Right atrium auricular region (tissue), 2 donors: ENCODE measurements at regions not wholly inside any gene's neighbourhood (a gene's known extent, or its start where the extent isn't known, plus 50 kb on each side); places are given as distances from the start of the nearest gene placed in this dataset.

Source experiments
- DNase-seq: peaks from one replicate; pipeline ENCODE4 v3.0.0-alpha.2; 2019; ENCODE audit warnings: low spot score
- H3K27ac ChIP-seq, 2 donors: fragments of 200-600 bp; sonication (generic); 1 replicate in 1 of 2; 2 replicates in 1 of 2; pipeline ENCODE4 v1.5.1; 2016 to 2019
- H3K27me3 ChIP-seq, 2 donors: fragments of 200-600 bp; sonication (generic); one replicate each; pipeline versions ENCODE4 v1.5.1 to v1.6.0; 2017 to 2019
- H3K36me3 ChIP-seq: fragments of 200-600 bp; sonication (generic); one replicate; pipeline ENCODE4 v1.5.1; 2016
- H3K4me1 ChIP-seq, 2 donors: fragments of 200-600 bp; sonication (generic); one replicate each; pipeline versions ENCODE4 v1.5.1 to v1.6.0; 2017 to 2019
- H3K4me3 ChIP-seq, 2 donors: fragments of 200-600 bp; sonication (generic); 1 replicate in 1 of 2; 2 replicates in 1 of 2; pipeline ENCODE4 v1.5.1; 2017 to 2019; ENCODE audit warnings: mild to moderate bottlenecking in 1 of 2, moderate library complexity in 1 of 2
- H3K9me3 ChIP-seq, 2 donors: fragments of 200-600 bp; sonication (generic); one replicate each; pipeline ENCODE4 v1.5.1; 2019
- CTCF ChIP-seq, 2 donors: fragments of 200-600 bp; sonication (generic); IDR thresholded peaks; one replicate each; pipeline ENCODE4 v1.5.1; 2019; ENCODE audit warnings: antibody characterized with exemption in 2 of 2

DNA sequence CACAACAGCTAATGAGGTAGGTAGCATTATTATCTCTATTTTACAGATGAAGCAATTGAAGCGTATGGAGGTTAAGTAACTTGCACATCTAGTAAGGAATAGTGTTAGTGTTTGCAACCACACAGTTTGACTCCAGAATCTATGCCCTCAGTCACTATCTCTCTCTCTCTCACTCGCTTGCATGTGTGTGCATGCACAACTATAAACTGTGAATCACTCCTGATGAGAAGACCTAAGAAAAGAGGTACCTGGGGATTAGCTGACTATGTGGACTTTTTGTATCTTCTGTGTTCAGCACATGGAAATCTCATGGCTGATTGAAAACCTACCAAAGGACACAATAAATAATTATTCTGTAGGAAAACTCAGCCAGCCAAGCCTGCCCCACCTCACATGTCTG, 295.5 kb downstream of the BRINP2 start:
- no peak for DNase-seq
- H3K4me1 ChIP-seq = no peaks in the 10 kb centered on the region
- H3K36me3 ChIP-seq = no peaks in the 10 kb centered on the region
- H3K27ac ChIP-seq = no peak overlapping the region
- H3K4me3 ChIP-seq = no peak overlapping the region
- no peaks in the 10 kb centered on the region for H3K27me3 ChIP-seq
- no peaks in the 10 kb centered on the region for H3K9me3 ChIP-seq
- TF ChIP-seq CTCF (IDR thresholded peaks at IDR 0.05) = no peak

DNA sequence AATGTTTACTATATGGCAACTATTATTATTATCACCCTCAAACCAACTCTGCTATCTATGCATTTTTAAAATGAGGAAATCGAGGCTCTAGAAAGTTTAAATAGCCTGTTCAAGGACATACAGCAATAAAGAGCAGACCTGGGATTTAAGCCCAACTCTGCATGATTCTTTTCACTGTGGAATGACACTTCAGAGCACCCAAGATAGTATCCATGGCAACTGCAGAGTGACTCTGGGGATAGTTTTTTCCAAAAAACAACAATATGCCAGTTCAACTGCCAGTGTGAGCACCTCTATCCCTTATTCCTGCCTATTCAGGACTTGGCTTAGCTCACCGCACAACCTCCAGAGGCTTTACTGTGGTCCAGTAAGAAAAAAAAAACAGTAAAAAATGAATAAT, 293.9 kb downstream of the BRINP2 start:
- H3K4me1 ChIP-seq = no peaks in the 10 kb centered on the region
- H3K36me3 ChIP-seq = no peaks in the 10 kb centered on the region
- no peak overlapping the region for H3K27ac ChIP-seq
- no peak for TF ChIP-seq CTCF (IDR thresholded peaks at IDR 0.05)
- H3K4me3 ChIP-seq = no peak overlapping the region
- no peak for DNase-seq
- no peaks in the 10 kb centered on the region for H3K9me3 ChIP-seq
- no peaks in the 10 kb centered on the region for H3K27me3 ChIP-seq

DNA sequence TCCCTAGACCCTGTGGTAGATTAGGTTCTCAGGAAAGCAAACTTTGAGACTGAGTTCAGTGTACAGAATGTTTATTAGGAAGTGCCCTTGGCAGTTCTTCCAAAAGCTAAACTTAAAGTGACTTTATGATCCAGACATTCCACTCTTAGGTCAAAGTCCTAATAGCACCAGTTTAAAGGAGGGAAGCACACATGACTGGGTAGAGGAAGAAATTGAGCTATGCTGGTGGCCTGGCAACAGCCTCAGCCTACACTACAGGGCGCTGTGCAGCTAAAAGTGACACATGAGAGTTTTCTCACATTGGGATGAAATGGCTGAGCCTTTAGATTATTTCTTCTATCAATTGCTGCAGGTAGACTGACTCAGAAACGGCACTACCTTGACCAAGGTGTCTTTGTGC, 280.4 kb downstream of the BRINP2 start:
- Histone ChIP-seq H3K9me3 (no peaks in the 10 kb centered on the region), H3K27ac (no peak overlapping the region), H3K4me3 (no peak overlapping the region), H3K36me3 (no peaks in the 10 kb centered on the region), H3K4me1 (no peaks in the 10 kb centered on the region), H3K27me3 (no peaks in the 10 kb centered on the region)
- no peak for DNase-seq
- TF ChIP-seq CTCF (IDR thresholded peaks at IDR 0.05) = no peak

DNA sequence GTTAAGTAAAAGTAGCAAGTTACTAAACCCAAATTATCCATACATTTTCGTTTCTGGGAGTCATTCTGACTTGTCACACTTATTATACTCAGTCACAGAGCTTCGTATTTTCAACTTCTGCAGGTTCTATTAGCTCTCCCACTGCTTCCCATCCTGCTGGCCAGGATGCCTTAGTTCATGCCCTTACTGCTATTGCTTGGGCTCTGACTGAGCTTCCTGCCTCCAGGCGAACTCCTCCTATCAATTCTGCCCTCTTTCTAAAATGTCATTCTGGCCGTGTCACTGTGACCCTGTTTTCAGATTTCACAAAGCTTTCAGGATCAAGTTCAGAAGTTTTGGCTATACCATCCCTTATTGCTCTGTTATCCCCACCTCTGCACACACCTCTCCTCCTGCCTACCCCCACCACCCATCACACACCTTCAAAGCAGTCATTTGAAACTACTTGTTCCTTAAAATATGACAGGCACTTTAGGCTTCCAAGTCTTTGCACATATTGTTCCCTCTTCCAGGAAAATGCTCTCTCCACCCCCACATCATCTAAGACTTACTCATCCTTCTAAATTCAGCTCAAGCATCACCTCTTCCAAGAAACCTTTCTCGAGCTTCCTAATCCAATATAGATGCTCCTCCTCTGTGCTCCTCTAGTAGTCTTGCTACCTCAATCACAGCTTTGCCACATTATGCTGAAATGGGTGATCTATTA, 278.0 kb downstream of the BRINP2 start:
- DNase-seq = no peak
- Histone ChIP-seq H3K27ac (no peak overlapping the region), H3K36me3 (no peaks in the 10 kb centered on the region), H3K27me3 (no peaks in the 10 kb centered on the region), H3K4me1 (no peaks in the 10 kb centered on the region), H3K9me3 (no peaks in the 10 kb centered on the region), H3K4me3 (no peak overlapping the region)
- no peak for TF ChIP-seq CTCF (IDR thresholded peaks at IDR 0.05)

DNA sequence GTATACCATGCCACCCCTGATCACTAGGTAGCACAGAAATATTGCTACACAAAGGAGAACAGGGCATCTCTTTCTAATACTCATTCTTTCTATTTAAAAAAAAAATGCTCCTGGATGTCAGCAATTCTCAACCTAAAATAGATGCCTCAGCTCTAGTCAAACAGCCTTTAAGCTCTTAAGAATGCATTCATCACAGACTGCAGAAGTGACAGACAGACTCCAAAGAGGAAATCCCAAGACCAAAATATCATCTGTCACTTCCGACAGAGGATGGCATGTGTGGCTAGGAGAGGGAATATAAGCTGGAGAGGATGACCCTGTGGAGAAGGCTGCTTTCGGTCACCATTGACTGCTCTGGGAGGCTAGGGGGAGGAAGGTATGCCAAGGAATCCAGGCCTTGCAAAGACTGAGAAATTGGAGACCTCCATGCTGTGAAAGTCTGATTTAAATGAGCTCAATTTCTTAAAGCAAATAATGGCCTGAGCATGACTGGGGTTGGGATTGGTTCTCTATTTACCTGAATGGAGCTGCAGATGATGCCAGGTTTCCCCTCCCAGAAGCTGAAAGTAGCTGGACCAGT, 277.4 kb downstream of the BRINP2 start:
- Histone ChIP-seq H3K27ac (no peak overlapping the region), H3K4me1 (no peaks in the 10 kb centered on the region), H3K36me3 (no peaks in the 10 kb centered on the region), H3K4me3 (no peak overlapping the region), H3K9me3 (no peaks in the 10 kb centered on the region), H3K27me3 (no peaks in the 10 kb centered on the region)
- no peak for DNase-seq
- no peak for TF ChIP-seq CTCF (IDR thresholded peaks at IDR 0.05)
